ENCODE measurements at regions not wholly inside any gene's neighbourhood (a gene's known extent, or its start where the extent isn't known, plus 50 kb on each side); places are given as distances from the start of the nearest gene placed in this dataset.

DNA sequence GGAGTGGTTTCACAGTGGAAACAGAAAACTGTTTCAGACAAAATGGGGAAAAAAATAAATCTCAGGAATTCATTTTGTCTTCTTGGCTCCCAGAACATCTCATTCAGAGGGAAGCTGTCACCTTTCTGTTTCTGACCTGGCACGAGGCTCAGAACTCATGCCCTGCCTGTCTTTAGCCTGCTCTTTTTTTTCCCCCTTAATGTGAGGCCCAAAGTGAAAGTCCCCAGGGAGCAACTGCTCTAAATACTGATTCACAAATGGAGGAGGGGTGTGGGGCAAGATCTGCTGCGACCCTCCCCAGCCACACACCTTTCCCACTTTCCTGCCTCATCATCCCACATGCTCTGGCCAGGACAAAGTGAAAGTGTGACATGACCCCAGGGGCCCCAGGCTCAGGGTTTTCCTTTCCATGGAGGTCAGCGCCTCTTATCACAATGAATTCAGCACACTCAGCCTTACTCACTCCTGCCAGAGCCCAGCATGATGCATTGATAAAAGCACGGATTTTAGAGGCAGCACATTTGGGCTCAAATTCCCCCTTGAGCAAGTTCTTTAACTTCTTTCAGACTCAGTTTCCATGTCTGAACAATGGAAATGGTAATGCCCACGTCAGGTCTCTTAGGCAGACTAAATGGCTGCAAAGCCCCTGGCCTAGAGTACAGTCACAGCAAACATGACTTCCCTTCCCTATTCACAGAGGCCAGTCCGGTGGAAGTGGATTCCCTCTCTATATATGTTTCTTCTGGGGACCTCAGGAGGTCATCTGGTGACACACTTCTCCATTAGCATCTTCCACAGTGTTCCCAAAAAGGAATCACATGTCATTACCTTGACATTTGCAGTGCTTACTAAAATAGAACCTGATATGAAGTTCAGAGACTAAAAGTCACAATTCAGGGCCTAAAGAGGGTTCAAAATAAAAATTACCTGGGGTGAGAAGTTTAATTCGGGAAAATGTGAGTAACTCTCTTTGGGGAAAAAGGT, 55.3 kb upstream of the TMEM163 start:
- POLR2A ChIA-PET, result no interaction called here
- Histone ChIP-seq H3K9me3 (ENCODE audit: control insufficient read depth, insufficient read depth, low read depth, low read length) (no peaks in the 10 kb centered on the region), H3K36me3 (ENCODE audit: control insufficient read depth in 2 of 2, insufficient read depth in 1 of 2, low read length in 2 of 2) (no peaks in the 10 kb centered on the region), H3K4me1 (ENCODE audit: control insufficient read depth, insufficient read depth, low read length) (no peaks in the 10 kb centered on the region), H3K4me3 (ENCODE audit: low read depth, low read length) (no peak overlapping the region), H3K27ac (ENCODE audit: extremely low read depth, low read depth, low read length) (no peak overlapping the region)
- CTCF ChIA-PET, result no interaction called here
- no peak for TF ChIP-seq ZNF76 (tag by site-specific recombination; IDR thresholded peaks at IDR 0.05; ENCODE audit: borderline replicate concordance, low read depth)
- no peak for TF ChIP-seq ZNF701 (tag by site-specific recombination; IDR thresholded peaks at IDR 0.05)
- TF ChIP-seq ZNF391 (tag by site-specific recombination; IDR thresholded peaks at IDR 0.05; ENCODE audit: borderline replicate concordance, low read depth), result no peak
- TF ChIP-seq, protein P1, sequence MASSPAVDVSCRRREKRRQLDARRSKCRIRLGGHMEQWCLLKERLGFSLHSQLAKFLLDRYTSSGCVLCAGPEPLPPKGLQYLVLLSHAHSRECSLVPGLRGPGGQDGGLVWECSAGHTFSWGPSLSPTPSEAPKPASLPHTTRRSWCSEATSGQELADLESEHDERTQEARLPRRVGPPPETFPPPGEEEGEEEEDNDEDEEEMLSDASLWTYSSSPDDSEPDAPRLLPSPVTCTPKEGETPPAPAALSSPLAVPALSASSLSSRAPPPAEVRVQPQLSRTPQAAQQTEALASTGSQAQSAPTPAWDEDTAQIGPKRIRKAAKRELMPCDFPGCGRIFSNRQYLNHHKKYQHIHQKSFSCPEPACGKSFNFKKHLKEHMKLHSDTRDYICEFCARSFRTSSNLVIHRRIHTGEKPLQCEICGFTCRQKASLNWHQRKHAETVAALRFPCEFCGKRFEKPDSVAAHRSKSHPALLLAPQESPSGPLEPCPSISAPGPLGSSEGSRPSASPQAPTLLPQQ (tag by site-specific recombination; IDR thresholded peaks at IDR 0.05), result no peak
- TF ChIP-seq ZFP41 (tag by site-specific recombination; IDR thresholded peaks at IDR 0.05; ENCODE audit: borderline replicate concordance), result no peak
- TF ChIP-seq, protein P2, sequence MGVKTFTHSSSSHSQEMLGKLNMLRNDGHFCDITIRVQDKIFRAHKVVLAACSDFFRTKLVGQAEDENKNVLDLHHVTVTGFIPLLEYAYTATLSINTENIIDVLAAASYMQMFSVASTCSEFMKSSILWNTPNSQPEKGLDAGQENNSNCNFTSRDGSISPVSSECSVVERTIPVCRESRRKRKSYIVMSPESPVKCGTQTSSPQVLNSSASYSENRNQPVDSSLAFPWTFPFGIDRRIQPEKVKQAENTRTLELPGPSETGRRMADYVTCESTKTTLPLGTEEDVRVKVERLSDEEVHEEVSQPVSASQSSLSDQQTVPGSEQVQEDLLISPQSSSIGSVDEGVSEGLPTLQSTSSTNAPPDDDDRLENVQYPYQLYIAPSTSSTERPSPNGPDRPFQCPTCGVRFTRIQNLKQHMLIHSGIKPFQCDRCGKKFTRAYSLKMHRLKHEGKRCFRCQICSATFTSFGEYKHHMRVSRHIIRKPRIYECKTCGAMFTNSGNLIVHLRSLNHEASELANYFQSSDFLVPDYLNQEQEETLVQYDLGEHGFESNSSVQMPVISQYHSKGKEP (tag by site-specific recombination; IDR thresholded peaks at IDR 0.05), result no peak
- TF ChIP-seq ZNF544 (tag by site-specific recombination; IDR thresholded peaks at IDR 0.05), result no peak
- TF ChIP-seq, protein P3, sequence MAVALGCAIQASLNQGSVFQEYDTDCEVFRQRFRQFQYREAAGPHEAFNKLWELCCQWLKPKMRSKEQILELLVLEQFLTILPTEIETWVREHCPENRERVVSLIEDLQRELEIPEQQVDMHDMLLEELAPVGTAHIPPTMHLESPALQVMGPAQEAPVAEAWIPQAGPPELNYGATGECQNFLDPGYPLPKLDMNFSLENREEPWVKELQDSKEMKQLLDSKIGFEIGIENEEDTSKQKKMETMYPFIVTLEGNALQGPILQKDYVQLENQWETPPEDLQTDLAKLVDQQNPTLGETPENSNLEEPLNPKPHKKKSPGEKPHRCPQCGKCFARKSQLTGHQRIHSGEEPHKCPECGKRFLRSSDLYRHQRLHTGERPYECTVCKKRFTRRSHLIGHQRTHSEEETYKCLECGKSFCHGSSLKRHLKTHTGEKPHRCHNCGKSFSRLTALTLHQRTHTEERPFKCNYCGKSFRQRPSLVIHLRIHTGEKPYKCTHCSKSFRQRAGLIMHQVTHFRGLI (tag by site-specific recombination; IDR thresholded peaks at IDR 0.05), result no peak
- TF ChIP-seq TRIM28 (IDR thresholded peaks at IDR 0.05; ENCODE audit: borderline replicate concordance, low read length), result no peak
- TF ChIP-seq, protein P4, sequence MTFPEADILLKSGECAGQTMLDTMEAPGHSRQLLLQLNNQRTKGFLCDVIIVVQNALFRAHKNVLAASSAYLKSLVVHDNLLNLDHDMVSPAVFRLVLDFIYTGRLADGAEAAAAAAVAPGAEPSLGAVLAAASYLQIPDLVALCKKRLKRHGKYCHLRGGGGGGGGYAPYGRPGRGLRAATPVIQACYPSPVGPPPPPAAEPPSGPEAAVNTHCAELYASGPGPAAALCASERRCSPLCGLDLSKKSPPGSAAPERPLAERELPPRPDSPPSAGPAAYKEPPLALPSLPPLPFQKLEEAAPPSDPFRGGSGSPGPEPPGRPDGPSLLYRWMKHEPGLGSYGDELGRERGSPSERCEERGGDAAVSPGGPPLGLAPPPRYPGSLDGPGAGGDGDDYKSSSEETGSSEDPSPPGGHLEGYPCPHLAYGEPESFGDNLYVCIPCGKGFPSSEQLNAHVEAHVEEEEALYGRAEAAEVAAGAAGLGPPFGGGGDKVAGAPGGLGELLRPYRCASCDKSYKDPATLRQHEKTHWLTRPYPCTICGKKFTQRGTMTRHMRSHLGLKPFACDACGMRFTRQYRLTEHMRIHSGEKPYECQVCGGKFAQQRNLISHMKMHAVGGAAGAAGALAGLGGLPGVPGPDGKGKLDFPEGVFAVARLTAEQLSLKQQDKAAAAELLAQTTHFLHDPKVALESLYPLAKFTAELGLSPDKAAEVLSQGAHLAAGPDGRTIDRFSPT (tag by site-specific recombination; IDR thresholded peaks at IDR 0.05), result no peak
- TF ChIP-seq, protein P5, sequence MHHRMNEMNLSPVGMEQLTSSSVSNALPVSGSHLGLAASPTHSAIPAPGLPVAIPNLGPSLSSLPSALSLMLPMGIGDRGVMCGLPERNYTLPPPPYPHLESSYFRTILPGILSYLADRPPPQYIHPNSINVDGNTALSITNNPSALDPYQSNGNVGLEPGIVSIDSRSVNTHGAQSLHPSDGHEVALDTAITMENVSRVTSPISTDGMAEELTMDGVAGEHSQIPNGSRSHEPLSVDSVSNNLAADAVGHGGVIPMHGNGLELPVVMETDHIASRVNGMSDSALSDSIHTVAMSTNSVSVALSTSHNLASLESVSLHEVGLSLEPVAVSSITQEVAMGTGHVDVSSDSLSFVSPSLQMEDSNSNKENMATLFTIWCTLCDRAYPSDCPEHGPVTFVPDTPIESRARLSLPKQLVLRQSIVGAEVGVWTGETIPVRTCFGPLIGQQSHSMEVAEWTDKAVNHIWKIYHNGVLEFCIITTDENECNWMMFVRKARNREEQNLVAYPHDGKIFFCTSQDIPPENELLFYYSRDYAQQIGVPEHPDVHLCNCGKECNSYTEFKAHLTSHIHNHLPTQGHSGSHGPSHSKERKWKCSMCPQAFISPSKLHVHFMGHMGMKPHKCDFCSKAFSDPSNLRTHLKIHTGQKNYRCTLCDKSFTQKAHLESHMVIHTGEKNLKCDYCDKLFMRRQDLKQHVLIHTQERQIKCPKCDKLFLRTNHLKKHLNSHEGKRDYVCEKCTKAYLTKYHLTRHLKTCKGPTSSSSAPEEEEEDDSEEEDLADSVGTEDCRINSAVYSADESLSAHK (tag by site-specific recombination; IDR thresholded peaks at IDR 0.05), result no peak
- no peak for TF ChIP-seq SP2 (tag by site-specific recombination; IDR thresholded peaks at IDR 0.05)
- no peak for TF ChIP-seq ZNF155 (tag by site-specific recombination; IDR thresholded peaks at IDR 0.05)
- no peak for TF ChIP-seq ZNF239 (tag by site-specific recombination; IDR thresholded peaks at IDR 0.05)
- no peak for TF ChIP-seq ZNF558 (tag by site-specific recombination; IDR thresholded peaks at IDR 0.05)
- no peak for TF ChIP-seq ZNF140 (tag by site-specific recombination; IDR thresholded peaks at IDR 0.05)

Measured in HEK293 (cell line).